GM21390 (cell line): ENCODE measurements at regions not wholly inside any gene's neighbourhood (a gene's known extent, or its start where the extent isn't known, plus 50 kb on each side); places are given as distances from the start of the nearest gene placed in this dataset.
A peak's percentile ranks its signal among the peaks of the same experiment; 100 is the strongest.

Experiments
- ATAC-seq: cut with Tn5 transposase; IDR thresholded peaks from one replicate; pipeline ENCODE4 v1.9.1; 2021; ENCODE audit not compliant: unreplicated experiment

DNA sequence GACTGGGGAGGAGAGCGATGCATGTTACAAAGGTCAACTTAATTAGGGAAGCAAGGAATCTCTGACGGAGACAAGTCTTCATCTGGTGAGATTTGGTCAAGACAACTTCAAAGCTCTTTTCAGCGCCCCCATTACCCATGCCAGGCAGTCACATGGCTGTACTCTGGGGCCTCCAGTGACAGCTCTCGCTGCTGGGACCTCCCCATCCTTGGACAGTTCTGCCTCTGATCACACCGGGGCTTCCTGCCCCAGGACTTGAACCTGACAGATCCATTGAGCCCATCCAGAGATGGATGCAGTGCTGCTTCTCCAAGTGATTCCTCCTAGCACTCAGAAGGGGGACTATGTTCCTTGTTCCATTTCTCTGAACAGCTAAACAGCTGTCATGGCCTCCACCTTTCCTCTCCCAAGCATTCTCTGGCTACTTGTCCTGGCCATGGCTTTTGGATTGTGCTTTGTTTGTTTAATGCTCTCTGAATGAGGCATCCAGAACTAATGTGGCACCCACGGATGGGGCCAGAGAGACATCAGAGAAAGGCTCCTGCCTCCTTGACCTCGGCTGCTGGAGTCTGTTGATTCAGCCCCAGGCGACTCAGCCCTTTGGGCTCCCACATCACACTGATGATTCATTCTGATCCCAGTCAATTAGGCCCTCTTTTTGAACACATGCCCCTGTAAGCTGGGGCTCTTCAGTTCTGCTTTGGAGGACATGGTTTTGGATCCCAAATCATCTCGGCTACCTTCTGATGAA lies 122.1 kb upstream of the ADAMTS16 start:
- no peak for ATAC-seq

DNA sequence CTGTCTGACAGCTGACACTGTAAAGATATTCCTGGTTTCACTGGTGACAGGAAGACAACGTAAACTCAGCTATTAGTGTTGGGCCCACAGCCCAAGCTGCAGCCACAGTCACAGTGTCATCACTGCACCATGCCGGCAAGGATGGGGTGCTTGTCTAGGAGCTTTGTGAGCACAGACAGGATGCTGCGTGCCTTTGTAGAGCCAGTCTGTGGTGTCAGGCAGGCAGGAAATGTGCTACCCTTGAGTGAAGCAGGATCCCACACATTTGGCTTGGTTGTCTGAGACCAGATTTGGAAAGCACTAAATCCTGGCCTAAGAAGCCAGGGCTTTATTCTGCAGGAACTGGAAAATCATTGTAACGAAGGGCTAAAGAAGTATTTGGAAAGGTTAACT lies 121.6 kb upstream of the ADAMTS16 start:
- ATAC-seq, result no peak

DNA sequence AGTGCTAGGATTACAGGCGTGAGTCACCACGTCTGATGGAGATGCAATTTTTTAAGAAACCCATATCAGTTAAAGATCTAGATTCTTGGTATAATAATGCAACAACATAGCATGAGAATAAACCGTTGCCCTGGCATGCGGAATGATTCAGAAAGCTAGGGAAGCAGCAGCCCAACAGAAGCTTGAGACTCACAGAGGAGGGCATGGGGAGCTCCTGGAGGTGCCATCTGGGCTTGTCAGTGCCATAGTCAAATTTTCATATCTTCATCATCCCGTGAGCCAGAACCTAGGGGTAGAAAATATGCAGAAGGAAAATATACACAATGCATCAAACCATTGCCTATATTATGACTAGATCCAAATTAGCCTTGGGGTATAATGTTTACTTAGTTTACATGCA lies 118.7 kb upstream of the ADAMTS16 start:
- ATAC-seq, result no peak

DNA sequence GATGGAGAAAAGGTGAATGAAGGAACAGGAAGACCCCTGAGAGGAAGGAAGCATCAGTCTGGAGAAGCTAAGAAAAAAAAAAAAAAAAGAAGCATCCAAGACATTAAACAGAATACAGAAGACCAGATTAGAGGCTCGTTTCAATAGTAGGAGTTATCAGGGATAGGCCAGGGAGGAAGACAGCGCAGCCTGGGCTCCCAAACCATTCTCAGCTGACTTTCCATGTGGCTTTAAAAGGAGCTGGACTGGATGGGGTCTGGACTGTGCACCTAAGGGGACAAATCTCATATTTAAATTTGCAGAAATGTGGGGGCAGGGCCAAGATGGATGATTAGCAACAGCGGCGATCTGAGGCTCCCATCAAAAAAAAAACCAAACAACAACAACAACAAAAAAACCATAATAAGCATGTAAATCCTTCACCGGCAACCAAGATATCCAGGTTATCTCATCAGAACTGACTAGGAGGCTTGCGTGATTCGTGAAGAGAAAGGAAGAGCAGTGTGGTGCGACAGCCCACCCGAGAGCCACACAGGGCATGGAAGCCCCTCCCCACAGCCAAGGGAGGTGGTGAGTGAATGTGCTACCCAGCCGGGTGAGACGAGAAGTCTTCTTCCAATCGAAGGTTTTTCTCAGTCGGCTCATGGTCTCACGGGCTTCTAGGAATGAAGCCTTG lies 114.9 kb upstream of the ADAMTS16 start:
- ATAC-seq, result no peak

DNA sequence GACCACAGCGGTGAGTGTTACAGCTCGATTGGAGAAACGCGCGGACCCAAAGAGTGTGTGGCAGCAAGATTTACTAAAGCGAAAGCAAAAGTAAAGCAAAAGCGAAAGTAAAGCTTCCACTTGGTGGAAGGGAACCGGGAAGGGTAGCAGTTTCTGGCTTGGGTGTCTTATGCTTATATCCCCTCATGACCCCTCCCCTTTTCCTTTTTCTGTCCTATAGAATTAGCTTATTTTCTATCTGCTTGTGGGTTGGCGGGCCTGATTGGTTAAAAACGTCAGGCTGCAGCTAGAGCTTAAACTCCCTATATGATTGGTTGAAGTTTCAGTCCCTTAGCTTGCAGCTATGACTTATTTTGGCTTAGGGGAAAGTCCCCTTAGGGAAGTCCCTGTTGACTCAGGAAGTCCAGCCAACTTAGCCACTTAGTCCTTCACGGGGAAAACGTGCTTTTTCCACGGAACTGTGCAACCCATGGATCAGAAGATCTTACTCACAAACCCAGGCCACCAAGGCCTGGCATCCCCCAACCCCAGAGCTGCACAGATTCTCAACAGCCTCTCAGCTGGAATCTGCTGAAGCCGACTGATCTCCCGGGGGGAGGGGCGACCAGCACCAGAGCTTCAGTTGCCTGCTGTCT lies 114.2 kb upstream of the ADAMTS16 start:
- no peak for ATAC-seq

DNA sequence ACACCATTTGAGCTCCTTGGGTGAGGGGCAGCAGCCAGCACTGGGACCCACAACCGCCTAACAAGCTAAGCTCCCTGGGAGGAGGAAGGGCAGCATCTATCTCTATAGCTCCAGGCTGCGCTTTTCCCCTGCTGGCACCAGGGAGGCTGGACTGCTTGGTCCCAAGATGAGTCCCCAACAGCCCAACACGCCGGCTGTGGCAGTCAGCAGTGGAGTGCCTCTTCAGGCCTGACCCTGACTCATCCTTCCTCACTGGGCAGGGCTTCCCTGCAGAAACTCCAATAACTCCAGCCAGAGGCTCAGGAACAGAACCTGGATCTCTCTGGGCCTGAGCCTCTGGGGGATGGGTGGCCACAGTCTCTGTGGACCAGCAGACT lies 113.7 kb upstream of the ADAMTS16 start:
- no peak for ATAC-seq

DNA sequence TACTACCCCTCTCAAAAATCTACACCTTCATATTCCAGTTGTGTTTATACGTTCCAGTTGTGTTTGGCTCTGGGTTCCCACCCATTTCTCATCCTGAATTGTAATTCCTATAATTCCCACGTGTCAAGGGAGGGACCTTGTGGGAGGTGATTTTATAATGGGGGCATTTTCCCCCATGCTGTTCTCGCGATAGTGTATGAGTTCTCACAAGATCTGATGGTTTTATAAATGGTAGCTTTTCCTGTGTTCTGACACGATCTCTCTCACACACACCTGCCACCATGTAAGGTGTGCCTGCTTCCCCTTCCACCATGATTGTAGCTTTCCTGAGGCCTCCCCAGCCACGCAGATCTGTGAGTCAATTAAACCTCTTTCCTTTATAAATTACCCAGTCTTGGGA lies 108.5 kb upstream of the ADAMTS16 start:
- no peak for ATAC-seq

DNA sequence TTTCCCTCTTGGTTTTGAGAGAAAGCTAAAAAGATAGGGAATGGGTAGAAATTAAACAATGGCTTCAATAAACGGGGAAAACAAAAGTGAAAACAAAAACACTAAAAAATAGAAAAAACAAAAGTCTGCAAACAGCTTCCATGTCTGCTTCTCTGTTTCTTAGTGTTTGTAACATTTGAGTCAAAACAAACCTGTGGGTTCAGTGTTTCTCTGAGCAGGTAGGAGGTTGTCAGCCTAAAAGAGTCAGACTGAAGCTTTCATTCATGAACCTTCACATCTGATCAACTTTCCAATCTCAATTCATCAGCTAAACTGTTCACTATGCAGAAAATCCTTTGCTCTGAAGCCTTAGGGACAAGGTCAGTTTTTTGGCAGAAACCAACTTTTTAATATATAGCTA lies 102.5 kb upstream of the ADAMTS16 start:
- no peak for ATAC-seq

DNA sequence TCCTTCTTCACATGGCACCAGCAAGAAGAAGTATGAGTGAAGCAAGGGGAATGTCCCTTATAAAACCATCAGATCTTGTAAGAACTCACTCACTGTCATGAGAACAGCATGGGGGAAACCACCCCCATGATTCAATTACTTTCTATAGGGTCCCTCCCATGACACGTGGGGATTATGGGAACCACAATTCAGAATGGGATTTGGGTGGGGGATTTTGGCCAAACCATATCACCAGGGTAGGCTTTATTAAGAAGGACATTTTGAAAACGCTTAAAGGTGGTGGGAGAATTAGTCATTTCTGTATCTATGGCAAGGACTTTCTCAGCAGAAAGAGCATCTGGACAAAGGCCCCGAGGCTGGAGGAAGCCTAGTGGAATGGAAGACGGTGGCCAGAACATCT lies 100.2 kb upstream of the ADAMTS16 start:
- ATAC-seq, result no peak

DNA sequence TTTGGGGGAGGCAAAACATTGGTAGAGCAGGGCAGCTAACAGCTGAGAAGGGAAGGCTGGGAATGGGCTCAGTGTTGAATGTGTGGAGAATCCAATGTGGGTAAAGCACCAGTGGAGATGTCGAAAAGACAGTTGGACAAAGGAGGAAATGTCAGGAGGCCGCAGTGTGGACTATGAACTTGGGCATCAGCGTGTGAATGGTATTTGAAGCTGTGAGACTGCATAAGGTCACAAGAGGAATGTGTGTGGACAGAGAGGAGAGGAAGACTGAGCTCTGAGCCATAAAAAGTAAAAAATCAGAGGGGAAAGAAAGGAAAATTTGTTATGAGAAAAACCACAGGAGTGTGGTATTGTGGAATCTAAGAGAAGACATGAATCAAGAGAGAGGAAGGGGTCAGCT lies 99.4 kb upstream of the ADAMTS16 start:
- ATAC-seq, result no peak

DNA sequence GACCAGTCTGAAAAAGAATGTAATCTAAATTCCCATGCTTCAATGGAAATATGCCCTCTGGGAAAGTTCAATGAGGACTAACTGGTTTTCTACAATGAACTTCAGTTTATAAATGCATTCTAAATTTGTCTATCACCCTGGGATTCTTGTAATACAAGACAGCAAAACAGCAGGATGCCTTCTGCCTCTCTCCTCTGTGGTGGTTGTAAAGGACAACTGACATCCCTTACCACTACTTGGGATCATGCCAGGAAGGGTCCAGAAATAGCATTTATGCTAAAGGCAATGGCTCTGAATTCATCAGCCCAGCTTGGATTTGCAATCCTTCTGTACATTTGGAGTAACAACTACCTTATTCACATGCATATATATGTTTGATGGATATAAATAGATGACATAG lies 97.3 kb upstream of the ADAMTS16 start:
- ATAC-seq, result no peak

DNA sequence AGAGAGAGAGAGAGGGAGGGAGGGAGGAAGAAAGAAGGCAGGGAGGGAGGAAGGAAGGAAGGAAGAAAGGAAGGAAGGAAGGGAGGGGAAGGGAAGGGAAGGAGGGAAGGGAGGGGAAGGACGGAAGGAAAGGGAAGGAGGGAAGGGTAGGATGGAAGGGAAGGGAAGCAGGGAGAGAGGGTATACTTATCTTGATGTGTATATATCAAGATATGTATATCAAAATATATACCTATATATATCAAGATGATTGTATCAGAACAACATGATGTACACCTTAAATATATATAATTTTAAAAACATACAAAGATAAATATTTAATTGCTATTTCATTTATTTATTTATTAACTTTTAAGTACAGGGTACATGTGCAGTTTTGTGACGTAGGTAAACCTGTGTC lies 96.8 kb upstream of the ADAMTS16 start:
- no peak for ATAC-seq

DNA sequence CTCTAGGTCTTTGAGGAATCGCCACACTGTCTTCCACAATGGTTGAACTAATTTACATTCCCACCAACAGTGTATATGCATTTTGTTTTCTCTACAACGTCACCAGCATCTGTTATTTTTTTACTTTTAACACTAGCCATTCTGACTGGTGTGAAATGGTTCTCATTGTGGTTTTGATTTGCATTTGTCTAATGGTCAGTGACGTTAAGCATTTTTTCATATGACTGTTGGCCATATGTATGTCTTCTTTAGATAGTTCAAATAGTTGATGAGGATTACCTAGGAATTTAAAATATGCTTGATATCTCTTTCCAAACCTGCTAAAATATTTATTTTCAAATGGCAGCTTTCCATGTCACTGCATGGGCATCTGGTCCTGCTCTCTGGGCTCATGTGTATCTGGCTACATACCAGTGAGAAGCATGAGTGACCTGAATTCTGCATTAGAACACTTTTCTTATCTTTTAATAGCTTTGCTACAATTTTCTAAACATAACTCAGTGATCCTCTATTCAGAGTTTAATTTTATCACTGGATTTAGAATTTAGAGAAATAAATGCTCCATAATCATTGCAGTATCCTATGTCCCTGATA lies 95.8 kb upstream of the ADAMTS16 start:
- ATAC-seq, result no peak

DNA sequence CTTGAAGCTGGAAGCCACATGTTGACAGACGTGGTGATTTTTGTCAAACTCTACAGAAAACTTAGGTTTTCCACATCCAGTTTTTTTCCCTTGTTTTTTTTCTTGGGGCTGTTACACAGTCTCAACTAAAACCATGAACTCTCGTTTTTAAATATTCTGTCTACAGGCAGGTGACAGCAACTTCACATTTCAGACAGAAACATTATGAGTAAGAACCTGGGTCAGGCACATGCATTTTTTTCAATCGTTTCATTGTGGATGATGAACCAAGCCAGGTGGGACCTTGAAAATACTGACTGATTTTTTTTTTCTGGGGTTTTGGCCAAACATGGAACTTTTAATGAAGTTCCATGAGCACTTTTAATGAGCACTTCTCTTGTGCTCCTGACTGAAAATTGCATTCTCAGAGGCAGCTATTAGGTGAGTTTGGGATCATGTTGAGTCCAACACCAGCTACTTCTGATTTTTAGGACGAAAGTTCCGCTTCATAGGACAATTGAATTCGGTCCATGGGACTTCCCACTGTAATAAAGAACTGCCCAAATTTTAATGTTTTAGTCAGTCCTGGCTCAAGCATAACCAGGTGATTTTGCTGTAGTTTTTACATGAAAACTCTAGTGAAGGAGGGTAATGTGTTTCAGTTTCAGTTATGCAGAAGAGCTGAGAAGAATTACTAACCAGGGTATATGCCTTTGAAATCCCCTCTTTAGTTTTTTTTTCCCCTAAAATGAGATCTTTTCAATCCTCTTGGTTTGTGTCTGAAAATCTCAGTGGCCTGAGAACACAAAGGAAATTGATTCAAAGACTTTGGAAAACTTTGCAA lies 93.2 kb upstream of the ADAMTS16 start:
- ATAC-seq, result peak; percentile 78

DNA sequence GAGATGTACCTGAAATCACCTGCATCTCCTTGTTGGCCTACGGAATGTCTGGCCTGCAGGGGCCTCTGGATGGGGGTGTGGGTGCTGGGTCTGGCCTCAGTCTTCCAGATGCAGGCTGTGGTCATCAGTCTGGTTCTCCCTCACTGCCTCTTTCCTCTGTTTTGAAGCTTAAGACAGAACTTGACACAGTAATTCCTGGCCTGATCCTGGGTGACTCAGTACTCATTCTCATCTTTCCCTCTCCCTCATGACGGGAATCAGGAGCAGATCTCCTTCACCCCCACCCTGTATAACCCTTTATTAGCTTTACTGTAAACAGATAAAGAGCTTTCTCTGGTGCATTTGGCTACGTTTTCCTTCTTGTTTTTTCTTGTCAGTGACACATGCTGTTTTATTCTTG lies 89.3 kb upstream of the ADAMTS16 start:
- no peak for ATAC-seq

DNA sequence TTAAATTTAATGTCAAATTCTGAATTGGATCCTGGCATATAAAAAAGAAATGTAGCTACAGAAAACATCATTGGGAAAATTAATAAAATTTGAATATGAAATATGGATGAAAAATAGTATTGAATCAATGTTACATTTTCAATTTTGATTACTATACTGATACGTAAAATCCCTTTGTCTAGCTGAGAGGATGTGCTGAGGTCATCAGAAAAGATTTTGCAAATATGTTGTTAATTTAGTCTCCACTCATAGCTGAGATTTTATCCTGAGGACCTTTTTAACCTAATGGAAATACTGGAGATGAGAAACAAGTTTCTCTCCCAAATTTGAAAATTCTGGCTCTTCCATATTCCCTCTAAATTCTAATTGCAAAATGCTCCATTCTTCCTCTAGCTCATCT lies 84.4 kb upstream of the ADAMTS16 start:
- ATAC-seq, result no peak

DNA sequence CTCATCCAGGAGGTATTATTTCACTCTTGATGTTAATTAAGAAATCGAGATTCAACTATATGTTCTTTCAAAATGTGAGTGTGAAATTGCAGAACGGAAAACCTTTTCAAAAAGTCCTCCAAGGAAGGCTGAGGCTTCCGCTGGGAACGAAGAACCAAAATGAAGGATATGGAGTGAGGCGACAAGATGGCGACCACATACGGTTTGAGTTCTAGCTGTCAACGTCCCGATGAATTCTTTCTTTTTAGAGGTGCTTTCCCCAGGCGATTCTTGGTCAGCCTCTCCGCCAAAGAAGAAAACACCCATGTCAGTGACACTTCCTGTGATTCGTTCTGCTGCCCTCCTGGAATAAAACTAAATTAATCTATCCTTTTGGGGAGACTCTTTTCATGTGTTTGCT lies 78.3 kb upstream of the ADAMTS16 start:
- ATAC-seq, result no peak

DNA sequence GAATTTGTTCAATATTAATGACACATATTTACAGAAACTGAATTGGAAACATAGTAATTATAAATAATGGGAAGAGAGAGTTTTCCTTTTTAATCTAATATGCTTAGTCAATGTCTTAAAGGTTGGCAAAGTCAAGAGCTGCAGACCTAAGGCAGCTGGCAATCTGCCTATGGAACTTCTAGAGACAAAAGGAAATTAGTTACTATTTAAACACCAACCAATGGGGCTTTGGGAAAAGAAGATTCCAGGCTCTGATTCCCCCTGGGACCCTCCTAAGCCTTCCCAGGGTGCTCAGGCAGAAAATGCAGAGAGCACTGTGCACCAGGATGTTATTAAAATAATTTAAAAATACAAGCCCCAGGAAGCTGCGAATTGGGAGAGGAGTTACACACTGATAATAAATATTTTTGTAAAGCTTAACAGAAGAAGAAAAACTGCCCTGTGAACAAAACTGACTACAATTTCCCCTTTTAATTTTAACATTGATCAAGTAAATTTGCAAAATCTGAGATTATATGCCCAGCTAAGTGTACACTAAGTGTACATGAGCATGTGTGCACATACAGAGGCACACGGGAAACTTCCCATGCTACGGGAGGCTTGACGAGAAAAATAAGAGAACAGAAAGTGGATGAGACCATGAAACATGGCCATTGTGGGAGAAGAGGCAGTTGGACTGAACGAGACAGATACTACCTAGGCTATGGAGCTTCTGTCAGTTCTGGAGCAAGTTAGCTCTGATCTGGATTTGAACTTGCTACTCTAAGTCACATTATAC lies 77.4 kb upstream of the ADAMTS16 start:
- no peak for ATAC-seq

DNA sequence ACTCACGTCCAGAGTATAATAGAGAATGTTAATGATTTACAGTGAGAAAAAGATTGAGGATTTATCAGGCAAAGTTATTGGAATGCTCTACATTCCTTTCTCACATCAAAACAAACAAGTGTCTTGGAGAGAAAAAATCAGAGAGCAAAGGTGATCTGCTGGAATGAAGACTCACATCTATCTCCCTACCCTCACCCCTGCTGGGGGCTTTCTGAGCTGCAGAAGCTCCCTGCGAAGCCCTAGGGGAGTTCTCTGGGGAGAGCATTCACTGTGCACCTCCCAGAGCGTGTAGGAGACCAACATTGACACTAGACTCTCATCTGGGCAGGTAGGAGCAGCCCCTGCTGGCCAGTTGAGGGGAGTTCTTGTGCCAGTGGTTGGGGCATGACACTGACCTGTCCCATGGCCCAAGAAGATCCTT lies 76.6 kb upstream of the ADAMTS16 start:
- ATAC-seq, result no peak

DNA sequence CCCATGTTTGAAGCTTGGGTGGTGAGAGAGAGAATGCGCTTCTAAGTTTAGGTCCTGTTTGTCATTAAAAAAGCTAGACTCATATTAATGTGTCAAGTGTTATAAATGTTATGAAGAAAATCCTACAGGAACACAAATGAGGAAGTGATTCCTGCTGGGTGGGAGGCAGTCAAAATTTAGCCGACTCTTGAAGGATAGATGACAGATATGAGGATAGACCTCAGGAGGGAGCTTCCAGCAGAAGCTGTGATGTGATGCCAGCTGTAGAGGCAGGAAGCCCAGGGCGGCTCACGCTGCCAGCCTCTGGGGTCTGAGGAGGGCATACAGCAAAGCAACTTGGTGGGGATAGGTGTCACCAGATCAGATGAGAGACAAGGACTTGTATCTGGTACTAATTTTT lies 74.7 kb upstream of the ADAMTS16 start:
- ATAC-seq, result no peak
